Thoracic aorta (tissue), 2 donors: ENCODE measurements at regions not wholly inside any gene's neighbourhood (a gene's known extent, or its start where the extent isn't known, plus 50 kb on each side); places are given as distances from the start of the nearest gene placed in this dataset.

Experiments used
- ATAC-seq: fragments of 150-250 bp; one replicate; pipeline ENCODE4 v1.8.0; 2017; ENCODE audit warnings: low read depth; ENCODE audit not compliant: insufficient number of reproducible peaks, low FRiP score
- DNase-seq: peaks from one replicate; pipeline ENCODE4 v3.0.0-alpha.2; 2020; ENCODE audit warnings: low spot score
- H3K27ac ChIP-seq, 2 donors: fragments of 200-600 bp; sonication (generic); 1 replicate in 1 of 2; 2 replicates in 1 of 2; pipeline ENCODE4 v1.5.1; 2016; ENCODE audit warnings: mild to moderate bottlenecking in 2 of 2, moderate library complexity in 2 of 2
- H3K27me3 ChIP-seq: fragments of 200-600 bp; sonication (generic); replicated peaks from 2 replicates; pipeline ENCODE4 v1.6.0; 2016; ENCODE audit warnings: mild to moderate bottlenecking; ENCODE audit not compliant: insufficient read depth
- H3K36me3 ChIP-seq: fragments of 200-600 bp; sonication (generic); one replicate; pipeline ENCODE4 v1.5.1; 2016
- H3K4me1 ChIP-seq, 2 donors: fragments of 200-600 bp; sonication (generic); 1 replicate in 1 of 2; 2 replicates in 1 of 2; pipeline versions ENCODE4 v1.5.1 to v1.6.0; 2016; ENCODE audit warnings: low read depth in 2 of 2, mild to moderate bottlenecking in 1 of 2; ENCODE audit not compliant: control insufficient read depth in 1 of 2
- H3K4me3 ChIP-seq: fragments of 200-600 bp; sonication (generic); 2 replicates; pipeline ENCODE4 v1.5.1; 2016; ENCODE audit warnings: mild to moderate bottlenecking
- H3K9me3 ChIP-seq: fragments of 200-600 bp; sonication (generic); 2 replicates; pipeline ENCODE4 v1.5.1; 2016
- CTCF ChIP-seq: fragments of 200-600 bp; sonication (generic); IDR thresholded peaks from one replicate; pipeline ENCODE4 v1.5.1; 2019; ENCODE audit warnings: antibody characterized with exemption

- ATAC-seq = no peak
These were observed 181.1 kb upstream of the APP start for GRCh38 chr21:26351661-26352060.

GRCh38 chr21:26332867-26333266 lies 162.3 kb upstream of the APP start:
- TF ChIP-seq CTCF = no peak
- Histone ChIP-seq H3K4me3 (no peak overlapping the region), H3K9me3 (no peaks in the 10 kb centered on the region), H3K27me3 (no peaks in the 10 kb centered on the region), H3K36me3 (no peaks in the 10 kb centered on the region), H3K27ac (no peak overlapping the region), H3K4me1 (no peaks in the 10 kb centered on the region)
- DNase-seq (no peak), ATAC-seq (no peak)

More at GRCh38 chr21:26351661-26352060, 181.1 kb upstream of the APP start:
- H3K9me3 ChIP-seq = no peaks in the 10 kb centered on the region
- no peak overlapping the region for H3K27ac ChIP-seq
- no peaks in the 10 kb centered on the region for H3K27me3 ChIP-seq
- no peaks in the 10 kb centered on the region for H3K36me3 ChIP-seq
- no peak for DNase-seq
- no peak overlapping the region for H3K4me3 ChIP-seq
- H3K4me1 ChIP-seq = peaks cover 9 to 11% of the 10 kb centered on the region in 2 donors
- no peak for TF ChIP-seq CTCF

GRCh38 chr21:26331205-26331980 lies 160.8 kb upstream of the APP start:
- Histone ChIP-seq H3K36me3 (no peaks in the 10 kb centered on the region), H3K27ac (no peak overlapping the region), H3K27me3 (no peaks in the 10 kb centered on the region), H3K9me3 (no peaks in the 10 kb centered on the region), H3K4me1 (no peaks in the 10 kb centered on the region), H3K4me3 (no peak overlapping the region)
- ATAC-seq = no peak
- no peak for TF ChIP-seq CTCF
- no peak for DNase-seq

GRCh38 chr21:26320596-26320995 lies 150.0 kb upstream of the APP start:
- ATAC-seq = no peak
- Histone ChIP-seq H3K36me3 (no peaks in the 10 kb centered on the region), H3K27ac (no peak overlapping the region), H3K27me3 (no peaks in the 10 kb centered on the region), H3K4me1 (peaks cover 0 to 16% of the 10 kb centered on the region in 2 donors), H3K4me3 (no peak overlapping the region), H3K9me3 (no peaks in the 10 kb centered on the region)
- DNase-seq = no peak
- TF ChIP-seq CTCF = no peak

- Histone ChIP-seq H3K27me3 (no peaks in the 10 kb centered on the region), H3K9me3 (no peaks in the 10 kb centered on the region), H3K27ac (no peak overlapping the region), H3K36me3 (no peaks in the 10 kb centered on the region), H3K4me3 (no peak overlapping the region), H3K4me1 (no peaks in the 10 kb centered on the region)
- ATAC-seq (no peak), DNase-seq (no peak)
- no peak for TF ChIP-seq CTCF
These were observed 137.1 kb upstream of the APP start for GRCh38 chr21:26307640-26308039.
